ENCODE measurements at regions not wholly inside any gene's neighbourhood (a gene's known extent, or its start where the extent isn't known, plus 50 kb on each side); places are given as distances from the start of the nearest gene placed in this dataset.

- TF ChIP-seq POLR2AphosphoS5 (IDR thresholded peaks at IDR 0.05) (no peak), MXI1 (conservative IDR thresholded peaks at IDR 0.05; ENCODE audit: poor library complexity, severe bottlenecking) (no peak), CTCF (IDR thresholded peaks at IDR 0.05; ENCODE audit: poor library complexity, severe bottlenecking) (no peak), RAD21 (conservative IDR thresholded peaks at IDR 0.05) (no peak), EP300 (conservative IDR thresholded peaks at IDR 0.05; ENCODE audit: poor library complexity, severe bottlenecking) (no peak), TAF1 (IDR thresholded peaks at IDR 0.05; ENCODE audit: low read depth) (no peak), SMC3 (conservative IDR thresholded peaks at IDR 0.05; ENCODE audit: poor library complexity) (no peak), EZH2 (IDR thresholded peaks at IDR 0.05; ENCODE audit: borderline replicate concordance, insufficient read depth, low read length, poor library complexity, severe bottlenecking) (no peak), REST (IDR thresholded peaks at IDR 0.05; ENCODE audit: borderline replicate concordance) (no peak)
Observed at GRCh38 chrX:66882101-66882500, 243.2 kb upstream of the EDA2R start.

All from neural cell (in vitro differentiated cells).